Brain microvascular endothelial cell (primary cell): ENCODE measurements at regions not wholly inside any gene's neighbourhood (a gene's known extent, or its start where the extent isn't known, plus 50 kb on each side); places are given as distances from the start of the nearest gene placed in this dataset.

Experiments used
- DNase-seq: peaks from one replicate; pipeline ENCODE4 v3.0.0-alpha.2; 2020
- H3K27ac ChIP-seq: fragments of 250-450 bp; sonication (Bioruptor Pico); 2 replicates; pipeline ENCODE4 v1.5.1; 2020; ENCODE audit warnings: mild to moderate bottlenecking, moderate library complexity
- H3K27me3 ChIP-seq: fragments of 250-450 bp; sonication (Bioruptor Pico); replicated peaks from 2 replicates; pipeline ENCODE4 v1.5.1; 2020; ENCODE audit warnings: mild to moderate bottlenecking
- H3K36me3 ChIP-seq: fragments of 250-450 bp; sonication (Bioruptor Pico); replicated peaks from 2 replicates; pipeline ENCODE4 v1.5.1; 2020; ENCODE audit warnings: mild to moderate bottlenecking
- H3K4me3 ChIP-seq: 2 replicates; pipeline ENCODE4 v1.5.1; 2011; ENCODE audit warnings: low read depth, mild to moderate bottlenecking, control low read depth, low read length, moderate library complexity
- in situ Hi-C: cut with HindIII; loops from 2 replicates; pipeline ENCODE4 v1.10.0; 2017; ENCODE audit warnings: low sequenced_read_pairs, low pct_ligation_motif_present
- TF ChIP-seq, protein P1 (sequence below): IDR thresholded peaks from 2 replicates; pipeline ENCODE4 v1.5.1; 2011; ENCODE audit warnings: low read depth, mild to moderate bottlenecking, moderate library complexity, low read length, control low read depth, inconsistent platforms; ENCODE audit errors: missing control alignments

- DNase-seq = no peak
- TF ChIP-seq, protein P1, sequence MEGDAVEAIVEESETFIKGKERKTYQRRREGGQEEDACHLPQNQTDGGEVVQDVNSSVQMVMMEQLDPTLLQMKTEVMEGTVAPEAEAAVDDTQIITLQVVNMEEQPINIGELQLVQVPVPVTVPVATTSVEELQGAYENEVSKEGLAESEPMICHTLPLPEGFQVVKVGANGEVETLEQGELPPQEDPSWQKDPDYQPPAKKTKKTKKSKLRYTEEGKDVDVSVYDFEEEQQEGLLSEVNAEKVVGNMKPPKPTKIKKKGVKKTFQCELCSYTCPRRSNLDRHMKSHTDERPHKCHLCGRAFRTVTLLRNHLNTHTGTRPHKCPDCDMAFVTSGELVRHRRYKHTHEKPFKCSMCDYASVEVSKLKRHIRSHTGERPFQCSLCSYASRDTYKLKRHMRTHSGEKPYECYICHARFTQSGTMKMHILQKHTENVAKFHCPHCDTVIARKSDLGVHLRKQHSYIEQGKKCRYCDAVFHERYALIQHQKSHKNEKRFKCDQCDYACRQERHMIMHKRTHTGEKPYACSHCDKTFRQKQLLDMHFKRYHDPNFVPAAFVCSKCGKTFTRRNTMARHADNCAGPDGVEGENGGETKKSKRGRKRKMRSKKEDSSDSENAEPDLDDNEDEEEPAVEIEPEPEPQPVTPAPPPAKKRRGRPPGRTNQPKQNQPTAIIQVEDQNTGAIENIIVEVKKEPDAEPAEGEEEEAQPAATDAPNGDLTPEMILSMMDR = no peak
- no peaks in the 10 kb centered on the region for H3K27me3 ChIP-seq
- no peak overlapping the region for H3K27ac ChIP-seq
- no peak overlapping the region for H3K4me3 ChIP-seq
- in situ Hi-C loops = no loop called here
- H3K36me3 ChIP-seq = no peaks in the 10 kb centered on the region
Observed at GRCh38 chr2:7801212-7801611, 880.6 kb upstream of the ID2 start.

GRCh38 chr2:7803515-7803914 lies 878.3 kb upstream of the ID2 start:
- no peaks in the 10 kb centered on the region for H3K27me3 ChIP-seq
- no peaks in the 10 kb centered on the region for H3K36me3 ChIP-seq
- no peak overlapping the region for H3K27ac ChIP-seq
- DNase-seq = no peak
- TF ChIP-seq, protein P1 = no peak
- H3K4me3 ChIP-seq = no peak overlapping the region
- in situ Hi-C loops = no loop called here

GRCh38 chr2:7809640-7810039 lies 872.2 kb upstream of the ID2 start:
- DNase-seq = no peak
- Histone ChIP-seq H3K27ac (no peak overlapping the region), H3K36me3 (no peaks in the 10 kb centered on the region), H3K4me3 (no peak overlapping the region), H3K27me3 (no peaks in the 10 kb centered on the region)
- TF ChIP-seq, protein P1 = no peak
- in situ Hi-C loops = no loop called here

DNA sequence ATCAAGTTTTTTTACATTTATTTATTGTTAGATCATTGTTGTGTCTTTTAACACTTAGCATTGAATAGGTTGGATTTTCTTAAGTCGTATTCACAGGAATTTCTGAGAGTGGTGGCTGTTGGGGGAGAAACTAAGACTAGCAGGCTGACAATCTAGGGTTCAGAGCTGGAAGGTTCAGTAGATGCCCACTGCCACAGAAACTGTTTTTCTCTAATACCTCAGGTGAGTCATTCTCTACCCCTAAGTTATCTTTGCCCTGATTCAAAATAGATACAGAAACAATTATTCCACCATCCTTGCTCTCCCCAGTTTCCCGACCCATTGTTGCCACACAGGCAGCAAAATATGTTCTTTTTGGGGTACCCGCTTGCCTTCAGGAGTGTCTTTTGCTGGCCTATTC lies 870.8 kb upstream of the ID2 start:
- no peak for DNase-seq
- H3K27ac ChIP-seq = no peak overlapping the region
- in situ Hi-C loops = no loop called here
- no peaks in the 10 kb centered on the region for H3K36me3 ChIP-seq
- H3K4me3 ChIP-seq = no peak overlapping the region
- H3K27me3 ChIP-seq = no peaks in the 10 kb centered on the region
- TF ChIP-seq, protein P1 = no peak

- no peaks in the 10 kb centered on the region for H3K36me3 ChIP-seq
- TF ChIP-seq, protein P1 = no peak
- in situ Hi-C loops = no loop called here
- H3K27me3 ChIP-seq = no peaks in the 10 kb centered on the region
- no peak overlapping the region for H3K4me3 ChIP-seq
- peak overlapping the region; percentile 85 for H3K27ac ChIP-seq
- peak; percentile 71 for DNase-seq
Observed at GRCh38 chr2:7812231-7812995, 869.4 kb upstream of the ID2 start.
